Endodermal cell (in vitro differentiated cells): ENCODE measurements at regions not wholly inside any gene's neighbourhood (a gene's known extent, or its start where the extent isn't known, plus 50 kb on each side); places are given as distances from the start of the nearest gene placed in this dataset.

Experiments
- DNase-seq: peaks from one replicate; pipeline ENCODE4 v3.0.0-alpha.2; 2017
- H3K27ac ChIP-seq: 2 replicates; pipeline ENCODE4 v1.5.1; 2013; ENCODE audit warnings: mild to moderate bottlenecking, low read depth, low read length, moderate library complexity
- H3K27me3 ChIP-seq: 2 replicates; pipeline ENCODE4 v1.6.1; 2013; ENCODE audit warnings: mild to moderate bottlenecking, low read length, moderate library complexity; ENCODE audit not compliant: insufficient read depth, control insufficient read depth, poor library complexity, severe bottlenecking
- H3K36me3 ChIP-seq: 2 replicates; pipeline ENCODE4 v1.7.0; 2013; ENCODE audit warnings: mild to moderate bottlenecking, low read length, moderate library complexity; ENCODE audit not compliant: control insufficient read depth, insufficient read depth
- H3K4me1 ChIP-seq: one replicate; pipeline ENCODE4 v1.7.0; 2013; ENCODE audit warnings: low read length; ENCODE audit not compliant: control insufficient read depth, insufficient read depth
- H3K4me3 ChIP-seq: 2 replicates; pipeline ENCODE4 v1.5.1; 2013; ENCODE audit warnings: mild to moderate bottlenecking, low read length, moderate library complexity
- H3K9ac ChIP-seq: 2 replicates; pipeline ENCODE4 v1.6.1; 2013; ENCODE audit warnings: mild to moderate bottlenecking, low read length, moderate library complexity; ENCODE audit not compliant: poor library complexity, severe bottlenecking; ENCODE audit errors: extremely low read depth
- H3K9me3 ChIP-seq: 2 replicates; pipeline ENCODE4 v1.6.1; 2013; ENCODE audit warnings: mild to moderate bottlenecking, low read length, moderate library complexity; ENCODE audit not compliant: control insufficient read depth
- H3K27ac Mint-ChIP-seq: 2 replicates; pipeline ENCODE4 v1.8.0; 2020; ENCODE audit warnings: mixed read lengths
- H3K27me3 Mint-ChIP-seq: 2 replicates; pipeline ENCODE4 v1.8.0; 2021; ENCODE audit warnings: mild to moderate bottlenecking, mixed read lengths; ENCODE audit not compliant: insufficient read depth
- H3K36me3 Mint-ChIP-seq: 2 replicates; pipeline ENCODE4 v1.8.0; 2020; ENCODE audit warnings: low read depth, mixed read lengths
- H3K4me1 Mint-ChIP-seq: 2 replicates; pipeline ENCODE4 v1.8.0; 2020; ENCODE audit warnings: mixed read lengths
- H3K4me3 Mint-ChIP-seq: 2 replicates; pipeline ENCODE4 v1.8.0; 2020; ENCODE audit warnings: mild to moderate bottlenecking, moderate library complexity, mixed read lengths
- H3K9me3 Mint-ChIP-seq: 2 replicates; pipeline ENCODE4 v1.8.0; 2020; ENCODE audit warnings: mild to moderate bottlenecking, mixed read lengths
- CTCF ChIP-seq: fragments of 200-600 bp; sonication (generic); conservative IDR thresholded peaks from 2 replicates; pipeline ENCODE4 v1.5.0; 2021; ENCODE audit warnings: antibody characterized with exemption, mild to moderate bottlenecking
- WGBS, 2 experiments: methylation state at CpG; one replicate each; pipeline versions ENCODE4 v1.1.5 to v1.1.7; 2013; ENCODE audit warnings: missing lambda C conversion rate in 2 of 2, mixed read lengths in 1 of 2; ENCODE audit not compliant: insufficient coverage in 1 of 2, insufficient read length in 1 of 2; 5-methylcytosine and 5-hydroxymethylcytosine counted together

- no peaks in the 10 kb centered on the region for H3K36me3 ChIP-seq
- no peak overlapping the region for H3K9ac ChIP-seq
- no peaks in the 10 kb centered on the region for H3K27me3 ChIP-seq
- 83 to 100% methylated on average over 1 of the region's 1 CpG for WGBS, 2 experiments
- no peak overlapping the region for H3K27ac Mint-ChIP-seq
- H3K9me3 Mint-ChIP-seq = no peaks in the 10 kb centered on the region
- H3K4me3 Mint-ChIP-seq = no peak overlapping the region
- TF ChIP-seq CTCF = no peak
- H3K4me3 ChIP-seq = no peak overlapping the region
- H3K27ac ChIP-seq = no peak overlapping the region
- H3K27me3 Mint-ChIP-seq = peaks cover 3% of the 10 kb centered on the region
- no peaks in the 10 kb centered on the region for H3K9me3 ChIP-seq
- no peaks in the 10 kb centered on the region for H3K36me3 Mint-ChIP-seq
- no peak for DNase-seq
- no peaks in the 10 kb centered on the region for H3K4me1 ChIP-seq
- H3K4me1 Mint-ChIP-seq = peaks cover 2% of the 10 kb centered on the region
These were observed 465.1 kb upstream of the RASGRP1 start for GRCh38 chr15:39029741-39030140.

- Histone ChIP-seq H3K9me3 (no peaks in the 10 kb centered on the region), H3K9ac (no peak overlapping the region), H3K27me3 (no peaks in the 10 kb centered on the region), H3K36me3 (no peaks in the 10 kb centered on the region), H3K27ac (no peak overlapping the region), H3K4me3 (no peak overlapping the region), H3K4me1 (no peaks in the 10 kb centered on the region)
- Mint-ChIP-seq H3K27me3 (peaks cover 3% of the 10 kb centered on the region), H3K4me3 (no peak overlapping the region), H3K27ac (no peak overlapping the region), H3K9me3 (no peaks in the 10 kb centered on the region), H3K4me1 (no peaks in the 10 kb centered on the region), H3K36me3 (no peaks in the 10 kb centered on the region)
- no peak for DNase-seq
- TF ChIP-seq CTCF = no peak
- WGBS, 2 experiments = 86 to 88% methylated on average over 4 to 6 of the region's 6 CpGs
These were observed 465.9 kb upstream of the RASGRP1 start for GRCh38 chr15:39030291-39031070.

- Histone ChIP-seq H3K4me3 (no peak overlapping the region), H3K36me3 (no peaks in the 10 kb centered on the region), H3K27ac (no peak overlapping the region), H3K27me3 (no peaks in the 10 kb centered on the region), H3K4me1 (no peaks in the 10 kb centered on the region), H3K9me3 (no peaks in the 10 kb centered on the region), H3K9ac (no peak overlapping the region)
- H3K4me3 Mint-ChIP-seq = no peak overlapping the region
- no peak for TF ChIP-seq CTCF
- 93 to 100% methylated on average over 1 to 2 of the region's 4 CpGs for WGBS, 2 experiments
- peaks cover 4% of the 10 kb centered on the region for H3K9me3 Mint-ChIP-seq
- no peak overlapping the region for H3K27ac Mint-ChIP-seq
- no peaks in the 10 kb centered on the region for H3K4me1 Mint-ChIP-seq
- H3K36me3 Mint-ChIP-seq = no peaks in the 10 kb centered on the region
- DNase-seq = no peak
- H3K27me3 Mint-ChIP-seq = peaks cover 3% of the 10 kb centered on the region
These were observed 467.0 kb upstream of the RASGRP1 start for GRCh38 chr15:39031596-39031995.
